ENCODE measurements at regions not wholly inside any gene's neighbourhood (a gene's known extent, or its start where the extent isn't known, plus 50 kb on each side); places are given as distances from the start of the nearest gene placed in this dataset.

DNA sequence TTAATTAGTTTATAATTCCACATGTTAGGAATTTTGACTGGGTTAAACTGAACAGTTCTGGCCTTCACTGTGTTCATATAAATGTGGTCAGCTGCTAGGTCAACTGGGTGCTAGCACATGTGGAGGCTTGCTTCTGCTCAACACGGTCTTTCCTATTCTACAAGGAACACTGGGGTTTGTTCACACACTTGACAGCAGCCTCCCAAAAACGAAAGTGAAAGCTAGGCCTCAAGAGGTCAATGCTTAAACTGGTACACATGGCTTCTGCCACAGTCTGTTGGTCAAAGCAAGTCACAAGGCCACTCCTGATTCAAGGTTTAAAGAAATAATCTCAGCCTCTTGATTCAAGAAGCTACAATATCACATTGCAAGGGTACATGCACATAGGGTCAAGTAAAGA, 126.5 kb downstream of the QDPR start:
- Histone ChIP-seq H3K4me3 (ENCODE audit: severe bottlenecking) (no peak overlapping the region), H3K36me3 (ENCODE audit: low read depth) (no peaks in the 10 kb centered on the region), H3K4me1 (ENCODE audit: insufficient read depth, poor library complexity, severe bottlenecking) (peaks cover 3% of the 10 kb centered on the region), H3K27me3 (ENCODE audit: insufficient read depth, poor library complexity, severe bottlenecking) (no peaks in the 10 kb centered on the region), H3K27ac (ENCODE audit: poor library complexity, severe bottlenecking) (no peak overlapping the region), H3K9me3 (ENCODE audit: severe bottlenecking) (no peaks in the 10 kb centered on the region)
- no peak for DNase-seq (ENCODE audit: low spot score)
- ATAC-seq (ENCODE audit: low read depth) = peak; percentile 51
- TF ChIP-seq CTCF (IDR thresholded peaks at IDR 0.05; ENCODE audit: poor library complexity, severe bottlenecking) = no peak

DNA sequence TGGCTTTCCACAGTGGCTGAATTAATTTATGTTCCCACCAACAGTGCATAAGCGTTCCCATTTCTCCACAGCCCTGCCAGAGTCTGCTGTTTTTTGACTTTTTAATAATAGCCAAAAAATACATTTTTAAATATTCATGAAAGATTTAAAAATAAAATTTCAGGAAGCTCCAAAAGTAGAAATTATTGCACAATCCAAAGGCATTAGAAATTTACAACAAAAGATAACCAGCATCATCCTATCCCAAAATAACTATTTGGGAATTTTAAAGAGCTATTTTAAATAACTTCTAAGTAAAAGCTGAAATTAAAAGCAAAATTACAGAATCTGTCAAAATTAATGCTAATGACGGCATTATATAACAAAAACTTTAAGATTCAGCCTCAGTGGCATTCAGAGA, 131.5 kb downstream of the QDPR start:
- H3K4me3 ChIP-seq (ENCODE audit: severe bottlenecking) = no peak overlapping the region
- no peaks in the 10 kb centered on the region for H3K36me3 ChIP-seq (ENCODE audit: low read depth)
- no peak overlapping the region for H3K27ac ChIP-seq (ENCODE audit: poor library complexity, severe bottlenecking)
- TF ChIP-seq CTCF (IDR thresholded peaks at IDR 0.05; ENCODE audit: poor library complexity, severe bottlenecking) = no peak
- H3K27me3 ChIP-seq (ENCODE audit: insufficient read depth, poor library complexity, severe bottlenecking) = no peaks in the 10 kb centered on the region
- H3K4me1 ChIP-seq (ENCODE audit: insufficient read depth, poor library complexity, severe bottlenecking) = no peaks in the 10 kb centered on the region
- ATAC-seq (ENCODE audit: low read depth) (no peak), DNase-seq (ENCODE audit: low spot score) (no peak)
- no peaks in the 10 kb centered on the region for H3K9me3 ChIP-seq (ENCODE audit: severe bottlenecking)

GRCh38 chr4:17376205-17376604, 135.7 kb downstream of the QDPR start:
- no peak for DNase-seq (ENCODE audit: low spot score)
- TF ChIP-seq CTCF (IDR thresholded peaks at IDR 0.05; ENCODE audit: poor library complexity, severe bottlenecking) = no peak
- ATAC-seq (ENCODE audit: low read depth) = no peak
- Histone ChIP-seq H3K9me3 (ENCODE audit: severe bottlenecking) (no peaks in the 10 kb centered on the region), H3K4me3 (ENCODE audit: severe bottlenecking) (no peak overlapping the region), H3K36me3 (ENCODE audit: low read depth) (no peaks in the 10 kb centered on the region), H3K27ac (ENCODE audit: poor library complexity, severe bottlenecking) (no peak overlapping the region), H3K4me1 (ENCODE audit: insufficient read depth, poor library complexity, severe bottlenecking) (no peaks in the 10 kb centered on the region), H3K27me3 (ENCODE audit: insufficient read depth, poor library complexity, severe bottlenecking) (no peaks in the 10 kb centered on the region)

GRCh38 chr4:17373666-17374065, 138.2 kb downstream of the QDPR start:
- no peaks in the 10 kb centered on the region for H3K27me3 ChIP-seq (ENCODE audit: insufficient read depth, poor library complexity, severe bottlenecking)
- DNase-seq (ENCODE audit: low spot score) (no peak), ATAC-seq (ENCODE audit: low read depth) (no peak)
- no peaks in the 10 kb centered on the region for H3K4me1 ChIP-seq (ENCODE audit: insufficient read depth, poor library complexity, severe bottlenecking)
- H3K9me3 ChIP-seq (ENCODE audit: severe bottlenecking) = no peaks in the 10 kb centered on the region
- H3K36me3 ChIP-seq (ENCODE audit: low read depth) = no peaks in the 10 kb centered on the region
- H3K4me3 ChIP-seq (ENCODE audit: severe bottlenecking) = no peak overlapping the region
- H3K27ac ChIP-seq (ENCODE audit: poor library complexity, severe bottlenecking) = no peak overlapping the region
- no peak for TF ChIP-seq CTCF (IDR thresholded peaks at IDR 0.05; ENCODE audit: poor library complexity, severe bottlenecking)

GRCh38 chr4:17370818-17371217, 141.1 kb downstream of the QDPR start:
- H3K36me3 ChIP-seq (ENCODE audit: low read depth) = no peaks in the 10 kb centered on the region
- no peak overlapping the region for H3K4me3 ChIP-seq (ENCODE audit: severe bottlenecking)
- H3K9me3 ChIP-seq (ENCODE audit: severe bottlenecking) = no peaks in the 10 kb centered on the region
- H3K27me3 ChIP-seq (ENCODE audit: insufficient read depth, poor library complexity, severe bottlenecking) = no peaks in the 10 kb centered on the region
- DNase-seq (ENCODE audit: low spot score) = no peak
- ATAC-seq (ENCODE audit: low read depth) = no peak; the same call in 2 of the 3 replicates
- H3K27ac ChIP-seq (ENCODE audit: poor library complexity, severe bottlenecking) = no peak overlapping the region
- no peaks in the 10 kb centered on the region for H3K4me1 ChIP-seq (ENCODE audit: insufficient read depth, poor library complexity, severe bottlenecking)
- TF ChIP-seq CTCF (IDR thresholded peaks at IDR 0.05; ENCODE audit: poor library complexity, severe bottlenecking) = no peak

All from RWPE2 (cell line).